ENCODE measurements at regions not wholly inside any gene's neighbourhood (a gene's known extent, or its start where the extent isn't known, plus 50 kb on each side); places are given as distances from the start of the nearest gene placed in this dataset.
A peak's percentile ranks its signal among the peaks of the same experiment; 100 is the strongest.
"Not testable (repeated sequence)": the region's sequence is repeated elsewhere in the genome, so short reads cannot be mapped to it uniquely, and the experiment has no call there.

GRCh38 chr13:76245211-76245610 is 609.1 kb downstream of the LMO7 start:
- DNase-seq, result no peak
- Mint-ChIP-seq H3K27ac (no peak overlapping the region), H3K36me3 (ENCODE audit: low read depth) (no peaks in the 10 kb centered on the region), H3K27me3 (ENCODE audit: low read depth) (peaks cover 5% of the 10 kb centered on the region), H3K4me3 (no peak overlapping the region), H3K4me1 (ENCODE audit: low read depth) (no peaks in the 10 kb centered on the region), H3K9me3 (no peaks in the 10 kb centered on the region)
- CTCF ChIA-PET, result interaction anchor here (0.6 kb wide), 1 partner anchor 24 kb away, joined by 5 read pairs; no protein-coding TSS in a partner anchor
- intact Hi-C loops (cut with micrococcal nuclease), result no loop called here

GRCh38 chr13:76243120-76243519 is 607.0 kb downstream of the LMO7 start:
- H3K9me3 Mint-ChIP-seq; intact Hi-C loops (cut with micrococcal nuclease); CTCF ChIA-PET; H3K36me3 Mint-ChIP-seq (ENCODE audit: low read depth); H3K27me3 Mint-ChIP-seq (ENCODE audit: low read depth); H3K4me1 Mint-ChIP-seq (ENCODE audit: low read depth); DNase-seq; H3K27ac Mint-ChIP-seq; H3K4me3 Mint-ChIP-seq: not testable (repeated sequence)

DNA sequence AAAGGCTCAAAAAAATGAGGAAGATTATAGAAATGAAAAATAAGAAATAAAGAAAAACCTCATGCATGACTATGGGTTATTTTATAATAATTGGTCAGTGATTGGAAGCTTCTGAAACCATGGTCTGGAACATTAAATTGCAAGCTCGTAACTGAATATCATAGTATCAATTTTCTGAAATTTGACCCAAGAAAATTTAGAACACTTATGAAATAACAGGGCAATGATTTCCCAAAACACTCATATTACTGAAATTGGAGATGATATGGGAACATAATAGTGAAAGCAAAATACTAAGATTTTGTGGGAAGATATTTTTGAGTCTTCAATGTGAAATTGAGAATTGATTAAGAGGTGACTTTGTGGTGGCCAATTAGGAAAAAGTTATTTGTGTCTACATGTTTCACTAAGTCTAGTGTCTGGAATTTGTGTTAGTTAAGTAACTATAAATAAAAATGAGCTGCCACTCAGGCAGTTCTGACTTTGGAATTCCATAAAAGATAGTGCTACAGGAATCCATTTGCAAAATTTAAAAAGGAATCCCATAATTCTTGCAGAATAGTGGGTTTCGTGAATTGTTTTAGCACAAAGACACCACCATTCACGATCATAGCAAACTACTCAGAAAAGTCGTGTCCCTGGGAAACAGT is 603.0 kb downstream of the LMO7 start:
- no peak overlapping the region for H3K4me3 Mint-ChIP-seq
- no peak for DNase-seq
- H3K4me1 Mint-ChIP-seq (ENCODE audit: low read depth), result no peaks in the 10 kb centered on the region
- no peaks in the 10 kb centered on the region for H3K9me3 Mint-ChIP-seq
- no peak overlapping the region for H3K27ac Mint-ChIP-seq
- no peaks in the 10 kb centered on the region for H3K27me3 Mint-ChIP-seq (ENCODE audit: low read depth)
- H3K36me3 Mint-ChIP-seq (ENCODE audit: low read depth), result no peaks in the 10 kb centered on the region
- CTCF ChIA-PET, result no interaction called here
- intact Hi-C loops (cut with micrococcal nuclease), result no loop called here

- Mint-ChIP-seq H3K4me1 (ENCODE audit: low read depth) (no peaks in the 10 kb centered on the region), H3K9me3 (no peaks in the 10 kb centered on the region), H3K27me3 (ENCODE audit: low read depth) (no peaks in the 10 kb centered on the region), H3K27ac (peak overlapping the region; percentile 5), H3K36me3 (ENCODE audit: low read depth) (no peaks in the 10 kb centered on the region), H3K4me3 (no peak overlapping the region)
- CTCF ChIA-PET, result no interaction called here
- intact Hi-C loops (cut with micrococcal nuclease), result no loop called here
- DNase-seq, result no peak
Observed at GRCh38 chr13:76231522-76232167, 595.5 kb downstream of the LMO7 start.

DNA sequence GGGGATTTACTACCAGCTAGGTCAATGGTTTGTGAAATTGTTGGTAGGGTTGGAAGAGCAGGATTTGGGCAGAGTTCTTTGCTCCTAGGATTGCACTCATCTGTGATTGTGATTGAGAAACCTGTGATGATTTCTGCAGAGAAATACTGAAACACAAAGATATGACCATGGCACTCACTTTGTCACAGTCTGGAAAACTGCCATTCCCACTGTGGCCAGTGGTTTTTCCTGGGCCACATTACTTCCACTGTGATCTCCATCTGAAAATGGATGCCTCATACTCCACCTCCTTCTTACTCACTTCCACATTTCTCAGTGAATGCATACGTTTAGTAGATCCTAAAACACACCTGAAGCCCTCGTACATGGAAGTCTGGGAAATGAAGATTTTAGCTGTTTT is 593.2 kb downstream of the LMO7 start:
- CTCF ChIA-PET, result no interaction called here
- Mint-ChIP-seq H3K4me3 (no peak overlapping the region), H3K36me3 (ENCODE audit: low read depth) (no peaks in the 10 kb centered on the region), H3K9me3 (no peaks in the 10 kb centered on the region), H3K4me1 (ENCODE audit: low read depth) (no peaks in the 10 kb centered on the region), H3K27me3 (ENCODE audit: low read depth) (no peaks in the 10 kb centered on the region), H3K27ac (no peak overlapping the region)
- intact Hi-C loops (cut with micrococcal nuclease), result no loop called here
- DNase-seq, result no peak

- H3K4me3 Mint-ChIP-seq, result no peak overlapping the region
- no peaks in the 10 kb centered on the region for H3K9me3 Mint-ChIP-seq
- no peak overlapping the region for H3K27ac Mint-ChIP-seq
- no peaks in the 10 kb centered on the region for H3K36me3 Mint-ChIP-seq (ENCODE audit: low read depth)
- H3K27me3 Mint-ChIP-seq (ENCODE audit: low read depth), result no peaks in the 10 kb centered on the region
- no peak for DNase-seq
- intact Hi-C loops (cut with micrococcal nuclease), result no loop called here
- CTCF ChIA-PET, result no interaction called here
- H3K4me1 Mint-ChIP-seq (ENCODE audit: low read depth), result no peaks in the 10 kb centered on the region
Observed at GRCh38 chr13:76226941-76227340, 590.8 kb downstream of the LMO7 start.

GRCh38 chr13:76225815-76226489 is 589.8 kb downstream of the LMO7 start:
- no peak overlapping the region for H3K27ac Mint-ChIP-seq
- no peak overlapping the region for H3K4me3 Mint-ChIP-seq
- no peaks in the 10 kb centered on the region for H3K27me3 Mint-ChIP-seq (ENCODE audit: low read depth)
- intact Hi-C loops (cut with micrococcal nuclease), result no loop called here
- no peak for DNase-seq
- H3K9me3 Mint-ChIP-seq, result no peaks in the 10 kb centered on the region
- H3K36me3 Mint-ChIP-seq (ENCODE audit: low read depth), result no peaks in the 10 kb centered on the region
- no peaks in the 10 kb centered on the region for H3K4me1 Mint-ChIP-seq (ENCODE audit: low read depth)
- CTCF ChIA-PET, result no interaction called here

DNA sequence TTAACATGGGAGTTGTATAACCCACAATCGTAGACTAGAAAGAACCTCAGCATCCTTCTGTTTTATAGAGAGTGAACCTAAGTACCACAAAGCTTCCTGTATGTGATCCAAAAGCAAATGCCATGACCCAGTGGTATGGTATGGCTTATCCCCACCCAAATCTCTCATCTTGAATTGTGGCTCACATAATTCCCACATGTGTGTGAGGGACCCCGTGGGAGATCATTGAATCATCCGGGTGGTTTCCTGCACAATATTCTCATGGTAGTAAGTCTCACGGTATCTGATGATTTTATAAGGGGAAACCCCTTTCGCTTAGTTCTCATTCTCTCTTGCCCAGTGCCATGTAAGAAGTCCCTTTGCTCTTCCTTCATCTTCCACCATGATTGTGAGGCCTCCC is 587.9 kb downstream of the LMO7 start:
- Mint-ChIP-seq H3K36me3 (ENCODE audit: low read depth) (no peaks in the 10 kb centered on the region), H3K27ac (no peak overlapping the region), H3K4me3 (no peak overlapping the region), H3K4me1 (ENCODE audit: low read depth) (no peaks in the 10 kb centered on the region), H3K27me3 (ENCODE audit: low read depth) (no peaks in the 10 kb centered on the region), H3K9me3 (no peaks in the 10 kb centered on the region)
- CTCF ChIA-PET, result no interaction called here
- no peak for DNase-seq
- intact Hi-C loops (cut with micrococcal nuclease), result no loop called here

DNA sequence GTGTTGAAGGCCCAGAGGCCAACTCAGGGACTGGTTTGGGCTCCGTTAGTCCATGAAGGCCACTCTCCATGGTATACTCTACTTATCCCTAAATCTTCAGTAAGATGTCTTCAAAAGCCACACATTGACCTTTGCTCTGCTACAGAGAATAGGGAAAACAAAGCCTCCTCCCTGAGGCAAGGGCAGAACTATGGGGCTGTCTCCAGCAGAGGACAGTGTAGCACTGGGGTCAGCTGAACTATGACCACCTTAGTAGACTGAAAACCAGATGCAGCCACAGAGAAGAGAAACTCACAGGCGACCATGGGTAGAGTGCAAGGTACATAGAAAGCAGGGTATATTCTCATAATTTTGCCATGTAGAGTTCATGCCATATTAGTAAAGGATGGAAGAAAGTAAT is 587.4 kb downstream of the LMO7 start:
- intact Hi-C loops (cut with micrococcal nuclease), result no loop called here
- no peak overlapping the region for H3K27ac Mint-ChIP-seq
- no peak for DNase-seq
- no peaks in the 10 kb centered on the region for H3K27me3 Mint-ChIP-seq (ENCODE audit: low read depth)
- CTCF ChIA-PET, result no interaction called here
- no peak overlapping the region for H3K4me3 Mint-ChIP-seq
- no peaks in the 10 kb centered on the region for H3K9me3 Mint-ChIP-seq
- H3K36me3 Mint-ChIP-seq (ENCODE audit: low read depth), result no peaks in the 10 kb centered on the region
- H3K4me1 Mint-ChIP-seq (ENCODE audit: low read depth), result no peaks in the 10 kb centered on the region

DNA sequence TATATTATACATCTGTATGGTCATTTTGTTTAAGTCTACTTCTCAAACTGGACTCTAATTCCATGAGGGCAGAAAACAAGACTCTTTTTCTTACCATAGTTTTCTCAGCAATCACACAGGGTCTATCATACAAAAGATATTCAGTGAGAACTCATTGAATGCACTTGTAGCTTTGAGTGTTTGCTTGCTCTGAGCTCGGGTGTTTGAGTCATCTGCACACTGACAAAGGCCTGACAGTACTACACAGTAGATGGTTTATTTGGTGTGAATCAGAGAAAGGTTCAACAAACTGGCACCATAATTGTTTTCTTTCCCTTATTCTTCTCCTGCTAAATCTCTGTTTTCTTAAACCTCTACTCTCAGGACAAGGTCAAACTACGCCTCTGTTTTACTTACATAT is 586.4 kb downstream of the LMO7 start:
- Mint-ChIP-seq H3K27ac (no peak overlapping the region), H3K4me1 (ENCODE audit: low read depth) (no peaks in the 10 kb centered on the region)
- CTCF ChIA-PET, result no interaction called here

DNA sequence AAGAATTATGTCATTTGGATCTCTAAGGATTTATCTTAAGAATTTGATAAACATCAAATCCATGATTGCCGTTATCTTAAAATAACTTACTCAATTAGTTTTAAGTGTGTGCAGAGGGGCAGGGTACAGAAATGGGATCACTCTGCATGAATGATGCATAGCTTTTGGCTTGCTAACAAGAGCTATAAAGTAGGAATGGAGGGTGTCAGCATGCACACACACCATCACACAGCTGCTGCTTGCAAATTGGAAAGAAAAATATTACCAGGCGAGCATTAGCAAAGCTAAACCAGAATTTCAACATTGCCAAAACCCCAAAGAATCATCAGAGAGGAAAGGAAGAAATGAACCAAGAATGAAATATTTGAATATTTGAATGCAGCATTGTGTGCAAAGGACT is 580.6 kb downstream of the LMO7 start:
- Mint-ChIP-seq H3K27ac (no peak overlapping the region), H3K27me3 (ENCODE audit: low read depth) (no peaks in the 10 kb centered on the region), H3K36me3 (ENCODE audit: low read depth) (no peaks in the 10 kb centered on the region), H3K9me3 (no peaks in the 10 kb centered on the region), H3K4me3 (no peak overlapping the region), H3K4me1 (ENCODE audit: low read depth) (no peaks in the 10 kb centered on the region)
- CTCF ChIA-PET, result no interaction called here
- intact Hi-C loops (cut with micrococcal nuclease), result no loop called here
- DNase-seq, result no peak

More for the DNA sequence above, 586.4 kb downstream of the LMO7 start:
- DNase-seq, result no peak
- Mint-ChIP-seq H3K4me3 (no peak overlapping the region), H3K9me3 (no peaks in the 10 kb centered on the region), H3K36me3 (ENCODE audit: low read depth) (no peaks in the 10 kb centered on the region), H3K27me3 (ENCODE audit: low read depth) (no peaks in the 10 kb centered on the region)
- intact Hi-C loops (cut with micrococcal nuclease), result no loop called here

DNA sequence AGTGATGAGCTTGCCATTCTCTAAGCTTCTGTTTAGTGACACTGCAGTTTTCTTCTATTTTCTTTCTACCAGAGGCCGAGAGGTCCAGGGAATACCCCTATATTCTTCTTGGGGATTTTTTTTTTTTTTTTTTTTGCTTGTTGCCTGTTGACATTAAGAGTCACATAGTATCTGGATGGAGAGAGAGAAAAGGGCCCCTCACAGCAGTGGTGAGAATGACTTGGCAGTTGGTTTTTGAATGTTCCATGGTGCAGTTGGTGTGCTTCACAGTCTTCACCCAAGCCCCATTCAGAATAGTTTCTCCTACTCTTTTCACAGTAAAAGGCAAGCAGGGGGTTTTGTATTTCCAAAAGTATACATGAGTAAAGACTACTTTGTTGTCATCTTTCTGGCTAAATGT is 577.9 kb downstream of the LMO7 start:
- no peaks in the 10 kb centered on the region for H3K9me3 Mint-ChIP-seq
- H3K27me3 Mint-ChIP-seq (ENCODE audit: low read depth), result no peaks in the 10 kb centered on the region
- H3K4me1 Mint-ChIP-seq (ENCODE audit: low read depth), result no peaks in the 10 kb centered on the region
- H3K36me3 Mint-ChIP-seq (ENCODE audit: low read depth), result no peaks in the 10 kb centered on the region
- H3K27ac Mint-ChIP-seq, result no peak overlapping the region
- no peak for DNase-seq
- CTCF ChIA-PET, result no interaction called here
- intact Hi-C loops (cut with micrococcal nuclease), result no loop called here
- no peak overlapping the region for H3K4me3 Mint-ChIP-seq

DNA sequence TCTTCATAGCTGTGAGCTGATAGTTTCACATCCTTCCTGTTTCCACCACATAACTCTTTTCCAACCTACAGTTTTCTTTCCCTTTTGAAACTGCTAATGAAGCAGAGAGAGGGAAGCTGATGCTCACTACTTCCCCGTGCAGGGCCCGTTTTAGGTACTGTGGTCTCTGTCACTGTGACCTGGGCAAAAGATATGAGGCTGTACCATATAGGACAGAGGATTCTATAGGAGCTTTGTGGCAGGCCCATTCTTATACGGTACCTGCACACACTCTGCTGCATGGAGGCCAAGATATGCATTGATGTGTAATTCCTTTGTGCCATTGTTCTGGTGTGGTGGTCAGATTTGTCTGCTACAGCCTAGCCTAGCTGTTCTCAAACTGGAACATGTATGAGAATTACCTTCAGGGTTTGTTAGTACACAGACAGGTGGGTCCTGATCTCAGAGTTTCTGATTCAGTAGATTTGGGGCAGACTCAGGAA is 577.3 kb downstream of the LMO7 start:
- no peak for DNase-seq
- no peak overlapping the region for H3K27ac Mint-ChIP-seq
- H3K36me3 Mint-ChIP-seq (ENCODE audit: low read depth), result no peaks in the 10 kb centered on the region
- no peaks in the 10 kb centered on the region for H3K27me3 Mint-ChIP-seq (ENCODE audit: low read depth)
- H3K4me1 Mint-ChIP-seq (ENCODE audit: low read depth), result no peaks in the 10 kb centered on the region
- intact Hi-C loops (cut with micrococcal nuclease), result no loop called here
- H3K4me3 Mint-ChIP-seq, result no peak overlapping the region
- H3K9me3 Mint-ChIP-seq, result no peaks in the 10 kb centered on the region
- CTCF ChIA-PET, result interaction anchor here (1.0 kb wide), 1 partner anchor 213 kb away, joined by 3 read pairs; no protein-coding TSS in a partner anchor
